ENCODE measurements at regions not wholly inside any gene's neighbourhood (a gene's known extent, or its start where the extent isn't known, plus 50 kb on each side); places are given as distances from the start of the nearest gene placed in this dataset.

- TF ChIP-seq ZNF274 (IDR thresholded peaks at IDR 0.05; ENCODE audit: low read depth, low read length) = no peak
- no peak overlapping the region for H3K4me3 ChIP-seq (ENCODE audit: low read length)
Measured at GRCh38 chr5:117210796-117211195, 636.2 kb upstream of the SEMA6A start.

- TF ChIP-seq ZNF274 (IDR thresholded peaks at IDR 0.05; ENCODE audit: low read depth, low read length) = no peak
Measured at GRCh38 chr5:117209479-117209878, 634.9 kb upstream of the SEMA6A start.

GRCh38 chr5:117207088-117207668 is 632.6 kb upstream of the SEMA6A start:
- no peak overlapping the region for H3K4me3 ChIP-seq (ENCODE audit: low read length)
- no peak for TF ChIP-seq ZNF274 (IDR thresholded peaks at IDR 0.05; ENCODE audit: low read depth, low read length)

More at GRCh38 chr5:117209479-117209878, 634.9 kb upstream of the SEMA6A start:
- H3K4me3 ChIP-seq (ENCODE audit: low read length) = no peak overlapping the region

GRCh38 chr5:117205894-117206293 is 631.3 kb upstream of the SEMA6A start:
- no peak for TF ChIP-seq ZNF274 (IDR thresholded peaks at IDR 0.05; ENCODE audit: low read depth, low read length)
- no peak overlapping the region for H3K4me3 ChIP-seq (ENCODE audit: low read length)

GRCh38 chr5:117204926-117205869 is 630.6 kb upstream of the SEMA6A start:
- TF ChIP-seq ZNF274 (IDR thresholded peaks at IDR 0.05; ENCODE audit: low read depth, low read length) = no peak

GRCh38 chr5:117204404-117204803 is 629.8 kb upstream of the SEMA6A start:
- TF ChIP-seq ZNF274 (IDR thresholded peaks at IDR 0.05; ENCODE audit: low read depth, low read length) = no peak
- no peak overlapping the region for H3K4me3 ChIP-seq (ENCODE audit: low read length)

More at GRCh38 chr5:117204926-117205869, 630.6 kb upstream of the SEMA6A start:
- H3K4me3 ChIP-seq (ENCODE audit: low read length) = no peak overlapping the region

- no peak for TF ChIP-seq ZNF274 (IDR thresholded peaks at IDR 0.05; ENCODE audit: low read depth, low read length)
- H3K4me3 ChIP-seq (ENCODE audit: low read length) = no peak overlapping the region
Measured at GRCh38 chr5:117203584-117203983, 629.0 kb upstream of the SEMA6A start.

- H3K4me3 ChIP-seq (ENCODE audit: low read length) = no peak overlapping the region
- TF ChIP-seq ZNF274 (IDR thresholded peaks at IDR 0.05; ENCODE audit: low read depth, low read length) = no peak
Measured at GRCh38 chr5:117201001-117201400, 626.4 kb upstream of the SEMA6A start.

- H3K4me3 ChIP-seq (ENCODE audit: low read length) = no peak overlapping the region
- no peak for TF ChIP-seq ZNF274 (IDR thresholded peaks at IDR 0.05; ENCODE audit: low read depth, low read length)
Measured at GRCh38 chr5:117195076-117195475, 620.5 kb upstream of the SEMA6A start.

GRCh38 chr5:117191251-117191650 is 616.6 kb upstream of the SEMA6A start:
- no peak for TF ChIP-seq ZNF274 (IDR thresholded peaks at IDR 0.05; ENCODE audit: low read depth, low read length)
- no peak overlapping the region for H3K4me3 ChIP-seq (ENCODE audit: low read length)

GRCh38 chr5:117189784-117190183 is 615.2 kb upstream of the SEMA6A start:
- TF ChIP-seq ZNF274 (IDR thresholded peaks at IDR 0.05; ENCODE audit: low read depth, low read length) = no peak

GRCh38 chr5:117188211-117188610 is 613.6 kb upstream of the SEMA6A start:
- H3K4me3 ChIP-seq (ENCODE audit: low read length) = no peak overlapping the region
- no peak for TF ChIP-seq ZNF274 (IDR thresholded peaks at IDR 0.05; ENCODE audit: low read depth, low read length)

More at GRCh38 chr5:117189784-117190183, 615.2 kb upstream of the SEMA6A start:
- H3K4me3 ChIP-seq (ENCODE audit: low read length) = no peak overlapping the region

- H3K4me3 ChIP-seq (ENCODE audit: low read length) = no peak overlapping the region
- TF ChIP-seq ZNF274 (IDR thresholded peaks at IDR 0.05; ENCODE audit: low read depth, low read length) = no peak
Measured at GRCh38 chr5:117186751-117187150, 612.1 kb upstream of the SEMA6A start.

GRCh38 chr5:117183326-117183725 is 608.7 kb upstream of the SEMA6A start:
- TF ChIP-seq ZNF274 (IDR thresholded peaks at IDR 0.05; ENCODE audit: low read depth, low read length) = no peak
- no peak overlapping the region for H3K4me3 ChIP-seq (ENCODE audit: low read length)

- TF ChIP-seq ZNF274 (IDR thresholded peaks at IDR 0.05; ENCODE audit: low read depth, low read length) = no peak
Measured at GRCh38 chr5:117182104-117182503, 607.5 kb upstream of the SEMA6A start.

More at GRCh38 chr5:117182104-117182503, 607.5 kb upstream of the SEMA6A start:
- H3K4me3 ChIP-seq (ENCODE audit: low read length) = no peak overlapping the region

Measured in GM08714 (cell line).